ENCODE measurements at regions not wholly inside any gene's neighbourhood (a gene's known extent, or its start where the extent isn't known, plus 50 kb on each side); places are given as distances from the start of the nearest gene placed in this dataset.

- H3K4me3 ChIP-seq: no peak overlapping the region
- no peaks in the 10 kb centered on the region for H3K79me2 ChIP-seq (replicated peaks; ENCODE audit: insufficient read depth)
- no peaks in the 10 kb centered on the region for H4K20me1 ChIP-seq (replicated peaks; ENCODE audit: insufficient read depth)
- H3K9me2 ChIP-seq (ENCODE audit: insufficient read depth): peaks cover 28% of the 10 kb centered on the region
- H3K4me2 ChIP-seq: no peak overlapping the region
- no peak for ATAC-seq
- no peak overlapping the region for H3K4me3 Mint-ChIP-seq
- H3K9me3 Mint-ChIP-seq: no peaks in the 10 kb centered on the region
- no peak for TF ChIP-seq EZH2phosphoT487 (IDR thresholded peaks at IDR 0.05; ENCODE audit: unreplicated experiment)
- H3K27me3 ChIP-seq (ENCODE audit: insufficient read depth): no peaks in the 10 kb centered on the region
- H3K27ac ChIP-seq (ENCODE audit: low read depth): no peak overlapping the region
- no peaks in the 10 kb centered on the region for H3K4me1 Mint-ChIP-seq
- H3K36me3 ChIP-seq (ENCODE audit: insufficient read depth): no peaks in the 10 kb centered on the region
- no peaks in the 10 kb centered on the region for H3F3A ChIP-seq (replicated peaks; ENCODE audit: low read depth)
- no peak overlapping the region; the same call in 1 of the 2 replicates for H2AFZ ChIP-seq
- no peaks in the 10 kb centered on the region for H3K36me3 Mint-ChIP-seq (ENCODE audit: low read depth)
- no peak overlapping the region for H3K27ac Mint-ChIP-seq
- no peak for DNase-seq (ENCODE audit: low spot score)
- H3K4me1 ChIP-seq (ENCODE audit: insufficient read depth): no peaks in the 10 kb centered on the region
- no peaks in the 10 kb centered on the region for H3K27me3 Mint-ChIP-seq (ENCODE audit: insufficient read depth, low read depth, poor library complexity)
Measured at GRCh38 chr6:142523515-142524375, 221.9 kb downstream of the ADGRG6 start.

GRCh38 chr6:142530566-142530965, 228.8 kb downstream of the ADGRG6 start:
- H3K27me3 ChIP-seq (ENCODE audit: insufficient read depth): no peaks in the 10 kb centered on the region
- H3K36me3 ChIP-seq (ENCODE audit: insufficient read depth): no peaks in the 10 kb centered on the region
- Mint-ChIP-seq H3K27me3 (ENCODE audit: insufficient read depth, low read depth, poor library complexity) (peaks cover 2% of the 10 kb centered on the region), H3K4me1 (0 out of 3 replicates have a peak, but pooled peaks cover 2% of the 10 kb centered on the region), H3K27ac (no peak overlapping the region), H3K4me3 (no peak overlapping the region), H3K36me3 (ENCODE audit: low read depth) (peaks cover 18% of the 10 kb centered on the region), H3K9me3 (peaks cover 21% of the 10 kb centered on the region)
- H3K9me2 ChIP-seq (ENCODE audit: insufficient read depth): peaks cover 35% of the 10 kb centered on the region
- H3K79me2 ChIP-seq (replicated peaks; ENCODE audit: insufficient read depth): no peaks in the 10 kb centered on the region
- no peak overlapping the region for H3K4me3 ChIP-seq
- no peaks in the 10 kb centered on the region for H4K20me1 ChIP-seq (replicated peaks; ENCODE audit: insufficient read depth)
- no peaks in the 10 kb centered on the region for H3K4me1 ChIP-seq (ENCODE audit: insufficient read depth)
- H2AFZ ChIP-seq: 0 out of 2 replicates have a peak overlapping the region, but pooled peaks have one; percentile 32
- H3K4me2 ChIP-seq: no peak overlapping the region
- H3K27ac ChIP-seq (ENCODE audit: low read depth): no peak overlapping the region
- TF ChIP-seq JUNB (IDR thresholded peaks at IDR 0.05; ENCODE audit: unreplicated experiment): no peak
- no peak for TF ChIP-seq ZNF114 (CRISPR knock-in tag; IDR thresholded peaks at IDR 0.05)
- TF ChIP-seq STAT1 (IDR thresholded peaks at IDR 0.05; ENCODE audit: unreplicated experiment): no peak
- TF ChIP-seq NANOG (IDR thresholded peaks at IDR 0.05; ENCODE audit: borderline replicate concordance): no peak
- TF ChIP-seq ZNF331 (CRISPR knock-in tag; IDR thresholded peaks at IDR 0.05; ENCODE audit: low read depth): no peak
- TF ChIP-seq REST (IDR thresholded peaks at IDR 0.05; ENCODE audit: unreplicated experiment): no peak
- ATAC-seq (no peak), DNase-seq (ENCODE audit: low spot score) (no peak)
- no peaks in the 10 kb centered on the region for H3F3A ChIP-seq (replicated peaks; ENCODE audit: low read depth)
